ENCODE measurements at regions not wholly inside any gene's neighbourhood (a gene's known extent, or its start where the extent isn't known, plus 50 kb on each side); places are given as distances from the start of the nearest gene placed in this dataset.

DNA sequence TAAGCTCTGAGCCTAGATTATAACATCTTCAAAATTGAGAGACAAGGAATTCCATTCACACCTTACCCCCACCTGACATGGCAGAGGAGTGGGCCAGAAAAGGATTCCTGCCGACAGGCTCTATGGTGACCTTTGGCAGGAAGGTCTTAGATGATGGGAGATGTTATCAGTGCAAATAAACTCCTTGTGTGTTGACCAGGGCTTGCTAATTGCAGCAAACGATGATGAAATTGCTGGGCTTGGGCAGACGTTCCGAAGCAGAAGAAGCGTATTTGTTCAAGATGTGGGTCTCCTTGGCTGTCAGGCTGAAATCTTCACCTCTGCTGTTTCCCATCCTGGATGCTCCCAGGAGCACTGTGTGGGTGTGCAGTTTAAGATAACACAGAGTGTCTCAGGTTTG, 183.7 kb upstream of the CADM1 start:
- Histone ChIP-seq H3K4me1 (replicated peaks) (no peaks in the 10 kb centered on the region), H3K36me3 (no peaks in the 10 kb centered on the region), H3K27me3 (replicated peaks; ENCODE audit: insufficient read depth) (no peaks in the 10 kb centered on the region), H3K9me3 (no peaks in the 10 kb centered on the region), H3K27ac (no peak overlapping the region), H3K4me3 (no peak overlapping the region)
- WGBS = 54% methylated on average over 5 of the region's 5 CpGs
- intact Hi-C loops (cut with DNase I) = no loop called here
- no peak for TF ChIP-seq CTCF (IDR thresholded peaks at IDR 0.05)
- no peak for TF ChIP-seq POLR2AphosphoS5 (IDR thresholded peaks at IDR 0.05)
- DNase-seq (ENCODE audit: low spot score) = no peak

- intact Hi-C loops (cut with DNase I) = no loop called here
- DNase-seq (ENCODE audit: low spot score) = no peak
- Histone ChIP-seq H3K9me3 (no peaks in the 10 kb centered on the region), H3K36me3 (no peaks in the 10 kb centered on the region), H3K4me3 (no peak overlapping the region), H3K27ac (no peak overlapping the region), H3K4me1 (replicated peaks) (no peaks in the 10 kb centered on the region), H3K27me3 (replicated peaks; ENCODE audit: insufficient read depth) (no peaks in the 10 kb centered on the region)
- no peak for TF ChIP-seq POLR2A (IDR thresholded peaks at IDR 0.05)
- TF ChIP-seq POLR2AphosphoS5 (IDR thresholded peaks at IDR 0.05) = no peak
- no peak for TF ChIP-seq CTCF (IDR thresholded peaks at IDR 0.05)
- WGBS = 76% methylated on average over 8 of the region's 8 CpGs
Measured at GRCh38 chr11:115684699-115685098, 180.5 kb upstream of the CADM1 start.

DNA sequence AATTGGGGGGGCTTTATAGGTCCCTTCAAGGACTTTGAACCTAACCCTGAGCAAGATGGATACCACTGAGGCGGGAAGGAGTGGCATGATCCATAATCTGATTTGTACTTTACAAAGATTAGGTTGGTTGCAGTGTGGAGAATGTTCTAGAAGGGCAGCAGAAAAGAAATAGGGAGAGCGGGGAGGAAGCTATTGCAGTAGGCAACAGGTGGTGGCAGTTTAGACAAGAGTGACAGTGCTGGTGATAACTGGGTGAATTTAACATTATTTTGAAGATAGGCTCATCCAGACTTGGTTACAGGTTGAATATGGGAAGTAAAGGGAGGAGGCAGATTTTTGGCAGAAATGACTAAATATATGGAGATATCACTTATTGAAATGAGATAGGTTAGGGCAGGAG, 179.9 kb upstream of the CADM1 start:
- no peak overlapping the region for H3K4me3 ChIP-seq
- DNase-seq (ENCODE audit: low spot score) = no peak
- no peaks in the 10 kb centered on the region for H3K27me3 ChIP-seq (replicated peaks; ENCODE audit: insufficient read depth)
- TF ChIP-seq CTCF (IDR thresholded peaks at IDR 0.05) (no peak), POLR2AphosphoS5 (IDR thresholded peaks at IDR 0.05) (no peak), POLR2A (IDR thresholded peaks at IDR 0.05) (no peak)
- no peak overlapping the region for H3K27ac ChIP-seq
- H3K4me1 ChIP-seq (replicated peaks) = no peaks in the 10 kb centered on the region
- H3K36me3 ChIP-seq = no peaks in the 10 kb centered on the region
- intact Hi-C loops (cut with DNase I) = no loop called here
- WGBS = 100% methylated on average over 2 of the region's 2 CpGs
- no peaks in the 10 kb centered on the region for H3K9me3 ChIP-seq

DNA sequence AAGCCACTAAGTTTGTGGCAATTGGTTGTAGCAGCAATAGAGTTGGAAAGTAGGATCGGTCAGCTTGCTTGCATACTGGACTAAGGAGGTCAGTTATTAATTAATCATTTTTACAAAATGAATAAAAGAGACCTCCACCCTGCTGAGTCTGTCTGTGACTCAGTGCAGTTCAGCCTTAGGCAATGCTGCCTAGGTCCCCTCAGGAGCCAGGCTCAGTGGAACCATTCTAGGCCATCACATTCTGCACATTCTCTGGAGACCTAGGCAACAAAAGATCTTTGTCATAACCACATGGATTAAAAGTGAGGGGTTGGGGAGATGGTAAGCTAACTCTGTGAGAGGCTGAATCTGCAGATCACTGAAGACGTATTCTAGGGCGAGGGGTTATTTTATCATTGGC, 178.7 kb upstream of the CADM1 start:
- intact Hi-C loops (cut with DNase I) = no loop called here
- Histone ChIP-seq H3K9me3 (no peaks in the 10 kb centered on the region), H3K36me3 (no peaks in the 10 kb centered on the region), H3K4me3 (no peak overlapping the region), H3K27me3 (replicated peaks; ENCODE audit: insufficient read depth) (no peaks in the 10 kb centered on the region), H3K4me1 (replicated peaks) (no peaks in the 10 kb centered on the region), H3K27ac (no peak overlapping the region)
- 91% methylated on average over 3 of the region's 3 CpGs for WGBS
- DNase-seq (ENCODE audit: low spot score) = no peak
- TF ChIP-seq POLR2A (IDR thresholded peaks at IDR 0.05) (no peak), POLR2AphosphoS5 (IDR thresholded peaks at IDR 0.05) (no peak)

DNA sequence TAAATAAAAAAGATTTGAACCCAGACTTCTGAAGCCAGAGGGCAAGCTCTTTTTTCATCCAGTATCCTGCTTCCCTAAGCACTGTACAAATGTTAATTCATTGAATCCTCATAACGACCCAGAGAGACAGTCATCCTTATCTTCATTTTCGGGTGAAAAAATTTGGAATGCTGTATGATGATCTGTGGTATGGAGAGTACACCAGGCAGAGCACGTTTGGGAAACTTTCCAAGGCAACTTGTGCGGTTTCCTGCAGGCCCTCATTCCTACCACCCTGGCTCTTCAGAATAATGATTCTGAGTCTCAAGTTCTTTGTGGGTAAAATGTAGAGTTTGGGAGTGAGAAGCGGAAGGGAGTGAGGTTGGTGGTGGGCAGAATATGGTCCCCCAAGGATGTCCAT, 177.9 kb upstream of the CADM1 start:
- WGBS = 69% methylated on average over 5 of the region's 5 CpGs
- H3K27ac ChIP-seq = no peak overlapping the region
- H3K36me3 ChIP-seq = no peaks in the 10 kb centered on the region
- H3K9me3 ChIP-seq = no peaks in the 10 kb centered on the region
- no peaks in the 10 kb centered on the region for H3K27me3 ChIP-seq (replicated peaks; ENCODE audit: insufficient read depth)
- no peaks in the 10 kb centered on the region for H3K4me1 ChIP-seq (replicated peaks)
- no peak overlapping the region for H3K4me3 ChIP-seq
- intact Hi-C loops (cut with DNase I) = no loop called here
- no peak for TF ChIP-seq POLR2AphosphoS5 (IDR thresholded peaks at IDR 0.05)
- TF ChIP-seq POLR2A (IDR thresholded peaks at IDR 0.05) = no peak
- TF ChIP-seq CTCF (IDR thresholded peaks at IDR 0.05) = no peak
- no peak for DNase-seq (ENCODE audit: low spot score)

Data from prostate gland (tissue), 2 donors.